Testis (tissue), 2 donors: ENCODE measurements at regions not wholly inside any gene's neighbourhood (a gene's known extent, or its start where the extent isn't known, plus 50 kb on each side); places are given as distances from the start of the nearest gene placed in this dataset.

ENCODE experiments used
- POLR2A ChIP-seq: fragments of 450-650 bp; IDR thresholded peaks from one replicate; pipeline ENCODE4 v1.6.1; 2017; ENCODE audit warnings: antibody characterized with exemption, mild to moderate bottlenecking, moderate library complexity
- TF ChIP-seq, protein P1 (sequence below), 3 experiments: fragments of 450-650 bp in 2 of 3; fragments of 200-600 bp in 1 of 3; sonication (generic) in 1 of 3; IDR thresholded peaks; one replicate each; pipeline ENCODE4 v1.5.1; 2016 to 2019; ENCODE audit warnings: antibody characterized with exemption in 3 of 3, mild to moderate bottlenecking in 2 of 3, moderate library complexity in 1 of 3

GRCh38 chr13:88862095-88862620 is 1191.0 kb downstream of the SLITRK5 start:
- no peak for TF ChIP-seq POLR2A
- TF ChIP-seq, protein P1, sequence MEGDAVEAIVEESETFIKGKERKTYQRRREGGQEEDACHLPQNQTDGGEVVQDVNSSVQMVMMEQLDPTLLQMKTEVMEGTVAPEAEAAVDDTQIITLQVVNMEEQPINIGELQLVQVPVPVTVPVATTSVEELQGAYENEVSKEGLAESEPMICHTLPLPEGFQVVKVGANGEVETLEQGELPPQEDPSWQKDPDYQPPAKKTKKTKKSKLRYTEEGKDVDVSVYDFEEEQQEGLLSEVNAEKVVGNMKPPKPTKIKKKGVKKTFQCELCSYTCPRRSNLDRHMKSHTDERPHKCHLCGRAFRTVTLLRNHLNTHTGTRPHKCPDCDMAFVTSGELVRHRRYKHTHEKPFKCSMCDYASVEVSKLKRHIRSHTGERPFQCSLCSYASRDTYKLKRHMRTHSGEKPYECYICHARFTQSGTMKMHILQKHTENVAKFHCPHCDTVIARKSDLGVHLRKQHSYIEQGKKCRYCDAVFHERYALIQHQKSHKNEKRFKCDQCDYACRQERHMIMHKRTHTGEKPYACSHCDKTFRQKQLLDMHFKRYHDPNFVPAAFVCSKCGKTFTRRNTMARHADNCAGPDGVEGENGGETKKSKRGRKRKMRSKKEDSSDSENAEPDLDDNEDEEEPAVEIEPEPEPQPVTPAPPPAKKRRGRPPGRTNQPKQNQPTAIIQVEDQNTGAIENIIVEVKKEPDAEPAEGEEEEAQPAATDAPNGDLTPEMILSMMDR (IDR thresholded peaks at IDR 0.05) = no peak
